ENCODE measurements at regions not wholly inside any gene's neighbourhood (a gene's known extent, or its start where the extent isn't known, plus 50 kb on each side); places are given as distances from the start of the nearest gene placed in this dataset.

DNA sequence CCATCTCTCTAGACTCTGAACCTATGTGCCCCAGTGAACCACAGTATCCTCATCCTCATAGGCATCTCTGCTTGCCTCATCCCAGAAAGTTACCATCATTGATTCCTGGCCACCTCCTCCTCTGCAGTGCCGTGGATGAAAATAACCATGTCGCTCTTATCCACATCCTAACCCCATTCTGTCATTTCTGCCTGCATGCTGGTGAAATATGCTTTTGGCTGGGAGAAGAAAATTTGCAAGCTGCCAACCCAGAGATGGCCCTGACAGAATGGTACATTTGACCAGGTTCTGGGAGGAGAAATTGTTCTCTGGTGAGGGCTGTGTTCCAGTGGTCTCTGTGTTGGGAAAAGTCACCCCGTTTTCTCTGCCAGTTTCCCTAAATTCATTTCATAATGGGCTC is 149.7 kb downstream of the NMUR2 start:
- Mint-ChIP-seq H3K9me3 (ENCODE audit: low read depth) (no peaks in the 10 kb centered on the region), H3K36me3 (ENCODE audit: low read depth) (no peaks in the 10 kb centered on the region), H3K27ac (ENCODE audit: unreplicated experiment) (no peak overlapping the region), H3K27me3 (ENCODE audit: low read depth) (peaks cover 4% of the 10 kb centered on the region), H3K4me1 (ENCODE audit: low read depth) (no peaks in the 10 kb centered on the region), H3K4me3 (ENCODE audit: unreplicated experiment) (no peak overlapping the region)
- TF ChIP-seq, protein P1, sequence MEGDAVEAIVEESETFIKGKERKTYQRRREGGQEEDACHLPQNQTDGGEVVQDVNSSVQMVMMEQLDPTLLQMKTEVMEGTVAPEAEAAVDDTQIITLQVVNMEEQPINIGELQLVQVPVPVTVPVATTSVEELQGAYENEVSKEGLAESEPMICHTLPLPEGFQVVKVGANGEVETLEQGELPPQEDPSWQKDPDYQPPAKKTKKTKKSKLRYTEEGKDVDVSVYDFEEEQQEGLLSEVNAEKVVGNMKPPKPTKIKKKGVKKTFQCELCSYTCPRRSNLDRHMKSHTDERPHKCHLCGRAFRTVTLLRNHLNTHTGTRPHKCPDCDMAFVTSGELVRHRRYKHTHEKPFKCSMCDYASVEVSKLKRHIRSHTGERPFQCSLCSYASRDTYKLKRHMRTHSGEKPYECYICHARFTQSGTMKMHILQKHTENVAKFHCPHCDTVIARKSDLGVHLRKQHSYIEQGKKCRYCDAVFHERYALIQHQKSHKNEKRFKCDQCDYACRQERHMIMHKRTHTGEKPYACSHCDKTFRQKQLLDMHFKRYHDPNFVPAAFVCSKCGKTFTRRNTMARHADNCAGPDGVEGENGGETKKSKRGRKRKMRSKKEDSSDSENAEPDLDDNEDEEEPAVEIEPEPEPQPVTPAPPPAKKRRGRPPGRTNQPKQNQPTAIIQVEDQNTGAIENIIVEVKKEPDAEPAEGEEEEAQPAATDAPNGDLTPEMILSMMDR (IDR thresholded peaks at IDR 0.05): no peak
- DNase-seq (ENCODE audit: low spot score): no peak

DNA sequence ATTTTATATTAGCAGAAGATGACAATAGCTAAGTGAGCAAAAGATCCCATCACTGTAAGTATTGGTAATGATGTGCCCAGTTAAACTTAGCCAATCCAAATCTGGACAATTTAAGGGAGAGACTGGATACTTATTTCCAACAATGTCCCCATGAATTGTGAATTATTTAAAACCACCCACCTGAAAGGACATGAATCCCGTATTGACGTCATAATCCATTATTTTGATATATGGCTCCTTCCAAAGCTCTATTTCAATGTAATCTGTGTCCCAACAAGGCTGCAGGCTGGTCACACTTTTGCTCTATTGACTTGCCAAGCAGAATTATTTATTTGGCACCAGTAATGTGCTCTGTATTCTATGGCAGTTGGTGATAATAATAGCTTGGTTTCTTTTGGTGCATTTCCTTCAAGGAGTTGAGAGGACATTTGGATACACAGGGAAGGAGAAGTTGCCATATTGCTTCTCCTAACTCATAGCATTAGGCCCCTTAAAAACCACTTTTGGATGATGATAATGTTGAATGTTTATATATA is 157.2 kb downstream of the NMUR2 start:
- no peak for DNase-seq (ENCODE audit: low spot score)
- no peaks in the 10 kb centered on the region for H3K36me3 Mint-ChIP-seq (ENCODE audit: low read depth)
- TF ChIP-seq, protein P1 (IDR thresholded peaks at IDR 0.05): no peak
- peaks cover 1% of the 10 kb centered on the region for H3K27me3 Mint-ChIP-seq (ENCODE audit: low read depth)
- H3K27ac Mint-ChIP-seq (ENCODE audit: unreplicated experiment): no peak overlapping the region
- no peak overlapping the region for H3K4me3 Mint-ChIP-seq (ENCODE audit: unreplicated experiment)
- no peaks in the 10 kb centered on the region for H3K4me1 Mint-ChIP-seq (ENCODE audit: low read depth)
- peaks cover 2% of the 10 kb centered on the region for H3K9me3 Mint-ChIP-seq (ENCODE audit: low read depth)

DNA sequence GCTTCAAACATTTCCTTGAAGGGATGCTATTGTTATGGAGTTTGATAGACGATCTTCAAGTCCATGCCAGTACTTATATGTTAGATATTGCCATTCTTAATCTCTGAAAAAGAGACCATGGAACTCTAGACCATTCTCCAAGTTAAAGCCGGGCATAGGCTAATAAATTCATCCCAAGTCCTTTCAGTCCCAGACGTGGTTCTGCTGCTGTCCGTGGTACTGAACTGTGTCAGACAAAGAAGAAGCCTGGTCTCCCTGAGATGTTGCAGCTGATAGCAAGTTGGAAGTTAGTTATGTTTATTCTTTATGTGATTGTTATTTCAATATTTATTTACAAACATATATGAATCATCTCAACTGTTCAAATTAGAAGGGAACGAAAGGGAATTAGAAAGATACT is 158.7 kb downstream of the NMUR2 start:
- H3K36me3 Mint-ChIP-seq (ENCODE audit: low read depth): no peaks in the 10 kb centered on the region
- H3K9me3 Mint-ChIP-seq (ENCODE audit: low read depth): peaks cover 2% of the 10 kb centered on the region
- no peak for DNase-seq (ENCODE audit: low spot score)
- no peak overlapping the region for H3K27ac Mint-ChIP-seq (ENCODE audit: unreplicated experiment)
- TF ChIP-seq, protein P1 (IDR thresholded peaks at IDR 0.05): no peak
- no peaks in the 10 kb centered on the region for H3K27me3 Mint-ChIP-seq (ENCODE audit: low read depth)
- H3K4me1 Mint-ChIP-seq (ENCODE audit: low read depth): no peaks in the 10 kb centered on the region
- no peak overlapping the region for H3K4me3 Mint-ChIP-seq (ENCODE audit: unreplicated experiment)

GRCh38 chr5:152237531-152237930 is 167.5 kb downstream of the NMUR2 start:
- TF ChIP-seq, protein P1 (IDR thresholded peaks at IDR 0.05): no peak
- DNase-seq (ENCODE audit: low spot score): no peak
- Mint-ChIP-seq H3K27ac (ENCODE audit: unreplicated experiment) (no peak overlapping the region), H3K36me3 (ENCODE audit: low read depth) (no peaks in the 10 kb centered on the region), H3K9me3 (ENCODE audit: low read depth) (peaks cover 11% of the 10 kb centered on the region), H3K4me1 (ENCODE audit: low read depth) (no peaks in the 10 kb centered on the region), H3K4me3 (ENCODE audit: unreplicated experiment) (no peak overlapping the region), H3K27me3 (ENCODE audit: low read depth) (peaks cover 2% of the 10 kb centered on the region)

DNA sequence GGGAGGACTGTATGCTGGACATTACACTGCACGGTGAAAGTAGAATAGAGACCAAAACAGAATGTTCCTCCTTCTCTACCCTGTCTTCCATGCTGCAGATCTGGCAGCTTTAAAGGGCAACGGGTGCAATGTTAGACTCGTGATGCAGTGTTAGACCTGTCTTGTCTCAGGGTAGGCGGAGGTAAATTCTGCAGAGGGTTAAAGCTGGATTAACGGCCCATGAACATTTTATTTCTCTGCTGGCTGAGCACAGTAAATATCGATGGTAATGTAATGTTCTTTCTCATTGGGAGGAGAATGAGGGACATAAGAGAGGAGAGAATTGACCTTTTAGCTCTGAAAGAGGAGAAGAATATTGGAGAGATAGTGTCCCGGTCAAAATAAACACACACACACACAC is 178.9 kb downstream of the NMUR2 start:
- H3K27me3 Mint-ChIP-seq (ENCODE audit: low read depth): peaks cover 8% of the 10 kb centered on the region
- H3K27ac Mint-ChIP-seq (ENCODE audit: unreplicated experiment): no peak overlapping the region
- no peaks in the 10 kb centered on the region for H3K36me3 Mint-ChIP-seq (ENCODE audit: low read depth)
- TF ChIP-seq, protein P1 (IDR thresholded peaks at IDR 0.05): no peak
- H3K4me3 Mint-ChIP-seq (ENCODE audit: unreplicated experiment): no peak overlapping the region
- no peaks in the 10 kb centered on the region for H3K9me3 Mint-ChIP-seq (ENCODE audit: low read depth)
- no peak for DNase-seq (ENCODE audit: low spot score)
- H3K4me1 Mint-ChIP-seq (ENCODE audit: low read depth): no peaks in the 10 kb centered on the region

All from chondrocyte (in vitro differentiated cells).